GM13977 (cell line): ENCODE measurements at regions not wholly inside any gene's neighbourhood (a gene's known extent, or its start where the extent isn't known, plus 50 kb on each side); places are given as distances from the start of the nearest gene placed in this dataset.
"Not testable (repeated sequence)": the region's sequence is repeated elsewhere in the genome, so short reads cannot be mapped to it uniquely, and the experiment has no call there.

Experiments used
- DNase-seq: peaks from one replicate; pipeline ENCODE4 v3.0.0; 2012; ENCODE audit warnings: low spot score
- CTCF ChIP-seq: IDR thresholded peaks from 2 replicates; pipeline ENCODE4 v1.5.1; 2012; ENCODE audit warnings: mild to moderate bottlenecking, control low read depth; ENCODE audit not compliant: insufficient read depth; ENCODE audit errors: extremely low read depth, missing control alignments
- in situ Hi-C: fragments of 300-500 bp; cut with MboI; formaldehyde crosslinking; loops from one replicate; pipeline ENCODE4 v1.12.0; 2022; ENCODE audit warnings: low sequenced_read_pairs, low pct_unique_long_range_greater_than_20kb, mixed read lengths, inconsistent platforms; ENCODE audit not compliant: unreplicated experiment

DNA sequence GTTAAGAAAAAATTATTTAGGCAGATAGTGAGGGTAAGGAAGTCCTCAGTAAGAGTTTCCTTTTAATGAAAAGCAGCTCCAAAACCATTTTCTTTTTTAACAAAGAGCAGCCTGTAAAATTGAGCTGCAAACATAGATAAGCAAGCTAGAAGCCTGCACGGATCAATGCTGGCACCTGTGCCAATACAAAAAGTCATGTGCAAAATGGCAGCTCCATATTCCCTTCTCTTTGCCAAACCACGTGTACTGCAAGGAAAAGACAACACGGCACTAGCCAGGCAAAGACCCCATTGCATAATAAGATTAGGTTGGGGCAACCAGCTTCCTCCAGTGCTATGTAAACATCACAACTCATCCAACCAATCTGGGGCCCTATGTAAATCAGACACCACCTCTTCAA lies 268.4 kb upstream of the INTU start:
- no peak for DNase-seq
- in situ Hi-C loops = no loop called here
- TF ChIP-seq CTCF = no peak

DNA sequence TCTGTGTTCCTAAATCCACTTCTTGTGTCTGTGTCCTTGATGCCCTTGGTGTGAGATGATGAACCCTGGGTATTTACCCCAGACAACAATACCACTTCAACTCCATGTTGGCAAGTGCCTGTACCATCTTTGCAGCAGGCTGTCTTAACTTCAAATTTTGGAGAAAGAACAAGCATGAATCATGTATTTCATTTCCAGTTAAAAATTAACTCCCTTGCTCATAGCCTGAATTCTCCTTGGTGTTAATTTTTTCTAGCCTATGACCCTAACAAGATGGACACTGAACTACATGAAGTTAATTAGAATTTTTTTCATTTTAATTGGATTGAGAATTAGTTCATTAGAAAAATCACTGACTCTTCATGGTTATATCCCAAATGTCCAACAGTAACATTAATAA lies 267.8 kb upstream of the INTU start:
- no peak for DNase-seq
- in situ Hi-C loops = no loop called here
- TF ChIP-seq CTCF = no peak

- in situ Hi-C loops = no loop called here
- no peak for TF ChIP-seq CTCF
- no peak for DNase-seq
Observed at GRCh38 chr4:127370604-127371003, 262.2 kb upstream of the INTU start.

DNA sequence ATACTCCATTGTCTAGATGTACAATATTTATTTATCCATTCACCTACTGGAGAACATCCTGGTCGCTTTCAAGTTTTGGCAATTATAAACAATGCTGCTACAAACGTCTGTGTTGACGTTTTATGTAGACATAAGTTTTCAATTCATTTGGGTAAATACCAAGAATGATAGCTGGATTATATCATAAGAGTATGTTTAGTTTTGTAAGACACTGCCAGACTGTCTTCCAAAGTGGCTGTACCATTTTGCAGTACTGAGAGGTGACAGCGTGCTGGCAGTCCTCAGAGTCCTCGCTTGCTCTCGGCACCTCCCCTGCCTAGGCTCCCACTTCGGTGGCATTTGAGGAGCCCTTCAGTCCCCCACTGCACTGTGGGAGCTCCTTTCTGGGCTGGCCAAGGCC lies 253.3 kb upstream of the INTU start:
- in situ Hi-C loops = no loop called here
- no peak for DNase-seq
- no peak for TF ChIP-seq CTCF

GRCh38 chr4:127379948-127380347 lies 252.8 kb upstream of the INTU start:
- in situ Hi-C loops, DNase-seq: not testable (repeated sequence)

DNA sequence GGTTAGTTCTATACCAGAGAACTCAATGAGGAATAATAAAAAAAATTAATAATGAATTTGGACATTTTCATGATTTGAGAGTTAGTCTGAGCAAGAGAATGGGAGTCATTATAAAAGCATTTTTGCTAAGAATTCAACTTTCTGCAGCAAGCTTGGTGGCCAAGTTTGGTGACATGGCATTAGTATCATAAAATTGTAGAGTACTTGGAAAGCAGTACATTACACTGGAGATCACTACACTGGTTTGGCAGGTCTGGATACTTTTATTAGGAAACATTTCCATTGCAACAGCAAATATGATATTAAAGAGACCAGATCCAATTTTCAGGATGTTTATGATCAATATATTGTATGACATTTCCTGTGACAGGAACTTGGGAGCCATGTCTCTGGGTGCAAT lies 249.1 kb upstream of the INTU start:
- TF ChIP-seq CTCF = no peak
- in situ Hi-C loops = no loop called here

GRCh38 chr4:127394516-127394915 lies 238.2 kb upstream of the INTU start:
- no peak for TF ChIP-seq CTCF
- no peak for DNase-seq
- in situ Hi-C loops = no loop called here

More for the DNA sequence above, 249.1 kb upstream of the INTU start:
- no peak for DNase-seq
